ENCODE measurements at regions not wholly inside any gene's neighbourhood (a gene's known extent, or its start where the extent isn't known, plus 50 kb on each side); places are given as distances from the start of the nearest gene placed in this dataset.

GRCh38 chrY:14411334-14411733 is 113.0 kb upstream of the NLGN4Y start:
- Histone ChIP-seq H3K36me3 (no peaks in the 10 kb centered on the region), H3K4me1 (no peaks in the 10 kb centered on the region), H3K27ac (no peak overlapping the region), H3K4me3 (no peak overlapping the region), H3K27me3 (no peaks in the 10 kb centered on the region), H3K9me3 (no peaks in the 10 kb centered on the region)
- intact Hi-C loops (cut with DNase I), result no loop called here
- DNase-seq, result no peak
- ATAC-seq, result no peak
- no peak for TF ChIP-seq CTCF (IDR thresholded peaks at IDR 0.05)

DNA sequence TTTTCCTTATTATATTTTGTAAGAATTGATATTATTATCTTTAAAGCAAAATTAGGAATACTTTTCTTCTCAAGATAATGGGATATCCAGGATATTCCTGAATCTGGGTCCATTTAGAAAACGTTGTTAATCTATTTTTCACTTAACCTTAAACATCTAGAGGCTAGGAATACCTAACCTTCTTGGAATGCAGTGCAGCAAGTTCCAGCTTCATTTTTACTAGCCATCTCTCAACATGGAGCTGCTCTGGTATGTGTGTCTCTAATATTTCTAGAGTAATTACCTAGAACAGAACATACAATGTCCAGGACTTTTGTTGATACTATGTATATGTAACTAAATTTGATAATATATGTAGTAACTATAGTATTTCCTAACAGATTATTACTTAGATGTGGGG is 87.8 kb upstream of the NLGN4Y start:
- Histone ChIP-seq H3K4me3 (no peak overlapping the region), H3K4me1 (no peaks in the 10 kb centered on the region), H3K27me3 (no peaks in the 10 kb centered on the region), H3K36me3 (no peaks in the 10 kb centered on the region), H3K27ac (no peak overlapping the region), H3K9me3 (no peaks in the 10 kb centered on the region)
- no peak for TF ChIP-seq CTCF (IDR thresholded peaks at IDR 0.05)
- intact Hi-C loops (cut with DNase I), result no loop called here
- DNase-seq (no peak), ATAC-seq (no peak)

DNA sequence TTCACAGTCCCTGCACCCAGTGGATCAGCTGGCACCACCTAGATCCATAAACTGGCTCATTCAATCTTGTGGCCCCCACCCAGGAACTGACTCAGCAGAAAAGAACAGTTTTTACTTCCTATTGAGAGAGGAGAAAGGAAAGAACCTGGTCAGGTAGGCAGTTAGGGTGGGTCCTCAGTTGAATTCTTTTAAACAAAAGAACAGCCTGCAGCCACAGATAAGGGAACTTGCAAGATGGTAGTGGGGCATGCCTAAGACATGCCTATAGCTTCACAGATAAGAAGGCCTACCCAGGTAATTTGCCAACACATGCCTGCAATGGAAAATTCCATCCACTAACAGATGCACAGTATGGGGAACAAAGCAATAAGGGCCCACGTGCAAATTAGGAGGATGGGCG is 86.7 kb upstream of the NLGN4Y start:
- H3K36me3 ChIP-seq, result no peaks in the 10 kb centered on the region
- intact Hi-C loops (cut with DNase I), result no loop called here
- no peak overlapping the region for H3K4me3 ChIP-seq
- no peaks in the 10 kb centered on the region for H3K4me1 ChIP-seq
- no peak overlapping the region for H3K27ac ChIP-seq
- no peak for TF ChIP-seq CTCF (IDR thresholded peaks at IDR 0.05)
- no peaks in the 10 kb centered on the region for H3K9me3 ChIP-seq
- DNase-seq (no peak), ATAC-seq (no peak)
- H3K27me3 ChIP-seq, result no peaks in the 10 kb centered on the region

DNA sequence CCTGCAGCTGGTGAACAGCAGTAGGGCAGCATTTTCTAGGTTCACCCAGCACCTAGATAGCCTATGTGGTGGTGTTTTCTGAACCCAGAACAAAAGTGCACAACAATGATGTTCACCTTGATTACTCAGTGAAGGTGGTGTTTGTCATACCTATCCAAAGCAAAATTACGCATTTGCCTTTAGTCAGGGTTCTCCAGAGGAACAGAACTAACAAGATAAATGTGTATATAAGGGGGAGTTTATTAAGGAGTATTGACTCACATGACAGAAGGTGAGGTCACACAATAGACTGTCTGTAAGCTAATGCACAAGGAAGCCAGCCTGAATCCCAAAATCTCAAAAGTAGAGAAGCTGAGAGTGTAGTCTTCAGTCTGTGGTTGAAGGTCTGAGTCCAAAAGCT is 85.9 kb upstream of the NLGN4Y start:
- H3K4me3 ChIP-seq, result no peak overlapping the region
- H3K27me3 ChIP-seq, result no peaks in the 10 kb centered on the region
- TF ChIP-seq CTCF (IDR thresholded peaks at IDR 0.05), result no peak
- no peak overlapping the region for H3K27ac ChIP-seq
- no peak for ATAC-seq
- intact Hi-C loops (cut with DNase I), result no loop called here
- no peak for DNase-seq
- H3K36me3 ChIP-seq, result no peaks in the 10 kb centered on the region
- no peaks in the 10 kb centered on the region for H3K4me1 ChIP-seq
- no peaks in the 10 kb centered on the region for H3K9me3 ChIP-seq

DNA sequence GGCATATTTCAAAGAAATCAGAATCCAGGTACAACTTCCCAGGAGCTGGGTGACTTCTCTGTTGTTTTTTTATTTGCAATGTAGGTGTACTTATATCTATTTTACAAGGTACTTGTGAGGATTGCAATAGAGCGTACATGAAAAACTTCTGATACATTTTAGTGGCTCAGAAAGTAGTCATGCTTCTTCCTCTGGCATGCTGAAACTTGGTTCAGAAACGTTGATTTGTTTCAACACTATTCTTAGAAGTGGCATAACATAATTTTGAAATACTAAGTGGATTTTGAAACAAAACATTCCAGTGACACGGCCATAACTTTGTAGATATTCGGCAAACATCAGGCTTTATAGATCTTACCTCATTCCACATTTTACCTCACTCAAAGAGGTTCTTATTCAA is 79.8 kb upstream of the NLGN4Y start:
- H3K4me1 ChIP-seq, result no peaks in the 10 kb centered on the region
- no peak overlapping the region for H3K4me3 ChIP-seq
- H3K9me3 ChIP-seq, result no peaks in the 10 kb centered on the region
- no peak overlapping the region for H3K27ac ChIP-seq
- no peak for TF ChIP-seq CTCF (IDR thresholded peaks at IDR 0.05)
- no peaks in the 10 kb centered on the region for H3K36me3 ChIP-seq
- ATAC-seq (no peak), DNase-seq (no peak)
- no peaks in the 10 kb centered on the region for H3K27me3 ChIP-seq
- intact Hi-C loops (cut with DNase I), result no loop called here

DNA sequence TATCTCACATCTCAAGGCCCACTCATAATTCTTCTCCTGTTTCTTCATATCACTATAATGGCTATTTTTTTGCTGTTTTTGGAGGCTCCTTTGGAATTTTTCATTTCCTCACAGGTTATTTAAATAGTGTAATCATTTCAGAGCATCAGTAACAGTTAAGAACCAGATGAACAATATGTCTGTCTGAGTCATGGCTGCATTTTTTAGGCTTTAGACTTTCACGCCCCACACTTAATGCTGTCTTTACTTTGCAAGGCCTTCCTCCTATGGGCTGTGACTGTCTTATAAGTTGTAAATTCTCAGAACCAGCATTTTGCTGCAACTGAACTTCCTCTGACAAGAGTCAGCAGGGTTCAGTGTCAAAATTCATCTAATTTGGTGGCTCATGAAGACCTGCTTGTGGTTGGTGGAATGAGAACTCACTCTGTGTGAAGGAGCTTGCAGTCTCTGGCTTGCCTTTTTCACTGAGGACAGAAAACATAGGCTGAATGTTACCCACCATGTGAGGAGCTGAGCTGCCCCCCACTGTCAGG is 56.1 kb upstream of the NLGN4Y start:
- Histone ChIP-seq H3K27ac (no peak overlapping the region), H3K9me3 (no peaks in the 10 kb centered on the region), H3K4me1 (no peaks in the 10 kb centered on the region), H3K4me3 (no peak overlapping the region), H3K27me3 (no peaks in the 10 kb centered on the region), H3K36me3 (no peaks in the 10 kb centered on the region)
- intact Hi-C loops (cut with DNase I), result no loop called here
- ATAC-seq (no peak), DNase-seq (no peak)
- no peak for TF ChIP-seq CTCF (IDR thresholded peaks at IDR 0.05)
